ENCODE measurements at regions not wholly inside any gene's neighbourhood (a gene's known extent, or its start where the extent isn't known, plus 50 kb on each side); places are given as distances from the start of the nearest gene placed in this dataset.

GRCh38 chr6:33950891-33951889, 147.4 kb upstream of the MLN start:
- no peak for DNase-seq (ENCODE audit: low read depth)

- DNase-seq (ENCODE audit: low read depth) = no peak
Observed at GRCh38 chr6:33950472-33950881, 146.7 kb upstream of the MLN start.

- DNase-seq (ENCODE audit: low read depth) = no peak
Observed at GRCh38 chr6:33949877-33950435, 146.2 kb upstream of the MLN start.

GRCh38 chr6:33949111-33949510, 145.3 kb upstream of the MLN start:
- no peak for DNase-seq (ENCODE audit: low read depth)

- no peak for DNase-seq (ENCODE audit: low read depth)
Observed at GRCh38 chr6:33947916-33948594, 144.3 kb upstream of the MLN start.

- no peak for DNase-seq (ENCODE audit: low read depth)
Observed at GRCh38 chr6:33947047-33947446, 143.2 kb upstream of the MLN start.

GRCh38 chr6:33945931-33946330, 142.1 kb upstream of the MLN start:
- DNase-seq (ENCODE audit: low read depth) = no peak

GRCh38 chr6:33944686-33945411, 141.0 kb upstream of the MLN start:
- no peak for DNase-seq (ENCODE audit: low read depth)

GRCh38 chr6:33936886-33937285, 133.1 kb upstream of the MLN start:
- no peak for DNase-seq (ENCODE audit: low read depth)

GRCh38 chr6:33935439-33936080, 131.8 kb upstream of the MLN start:
- no peak for DNase-seq (ENCODE audit: low read depth)

GRCh38 chr6:33934731-33935270, 131.0 kb upstream of the MLN start:
- DNase-seq (ENCODE audit: low read depth) = no peak

GRCh38 chr6:33933101-33933500, 129.3 kb upstream of the MLN start:
- DNase-seq (ENCODE audit: low read depth) = no peak

- no peak for DNase-seq (ENCODE audit: low read depth)
Observed at GRCh38 chr6:33931799-33932198, 128.0 kb upstream of the MLN start.

- DNase-seq (ENCODE audit: low read depth) = no peak
Observed at GRCh38 chr6:33929575-33930288, 125.9 kb upstream of the MLN start.

- no peak for DNase-seq (ENCODE audit: low read depth)
Observed at GRCh38 chr6:33927616-33928015, 123.8 kb upstream of the MLN start.

- no peak for DNase-seq (ENCODE audit: low read depth)
Observed at GRCh38 chr6:33927112-33927511, 123.3 kb upstream of the MLN start.

GRCh38 chr6:33926451-33926850, 122.6 kb upstream of the MLN start:
- DNase-seq (ENCODE audit: low read depth) = no peak

- DNase-seq (ENCODE audit: low read depth) = no peak
Observed at GRCh38 chr6:33925936-33926335, 122.1 kb upstream of the MLN start.

GRCh38 chr6:33925210-33925609, 121.4 kb upstream of the MLN start:
- DNase-seq (ENCODE audit: low read depth) = no peak

- DNase-seq (ENCODE audit: low read depth) = no peak
Observed at GRCh38 chr6:33924681-33925080, 120.9 kb upstream of the MLN start.

All from activated T-cell treated with anti-CD3 and anti-CD28 coated beads for 1 hour (primary cell).